CD4-positive, alpha-beta T cell treated with Interleukin-12 subunit alpha and Interleukin-12 subunit beta, for 1 hour (primary cell): ENCODE measurements at regions not wholly inside any gene's neighbourhood (a gene's known extent, or its start where the extent isn't known, plus 50 kb on each side); places are given as distances from the start of the nearest gene placed in this dataset.
A peak's percentile ranks its signal among the peaks of the same experiment; 100 is the strongest.

ENCODE experiments used
- DNase-seq: peaks from one replicate; pipeline ENCODE4 v3.0.0-alpha.2; 2020

DNA sequence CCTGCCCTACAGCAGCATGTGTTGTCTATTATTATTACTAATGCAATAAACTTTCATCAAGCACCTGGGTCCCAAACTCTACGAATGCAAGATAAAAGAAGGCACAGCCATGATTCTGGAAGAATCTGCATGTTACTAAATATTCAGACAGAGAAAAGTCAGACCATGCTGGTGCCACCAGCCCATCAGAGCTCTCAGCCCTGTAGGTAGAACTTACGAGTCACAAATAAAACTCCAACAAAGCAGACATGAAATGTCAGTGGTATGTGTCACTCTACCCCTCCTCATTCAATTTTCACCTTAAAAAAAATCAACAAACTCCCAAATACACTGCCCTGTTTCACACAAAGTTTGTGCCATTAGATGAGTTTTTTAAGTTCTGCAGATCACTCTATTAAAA is 62.4 kb upstream of the TIAM1 start:
- DNase-seq: no peak

DNA sequence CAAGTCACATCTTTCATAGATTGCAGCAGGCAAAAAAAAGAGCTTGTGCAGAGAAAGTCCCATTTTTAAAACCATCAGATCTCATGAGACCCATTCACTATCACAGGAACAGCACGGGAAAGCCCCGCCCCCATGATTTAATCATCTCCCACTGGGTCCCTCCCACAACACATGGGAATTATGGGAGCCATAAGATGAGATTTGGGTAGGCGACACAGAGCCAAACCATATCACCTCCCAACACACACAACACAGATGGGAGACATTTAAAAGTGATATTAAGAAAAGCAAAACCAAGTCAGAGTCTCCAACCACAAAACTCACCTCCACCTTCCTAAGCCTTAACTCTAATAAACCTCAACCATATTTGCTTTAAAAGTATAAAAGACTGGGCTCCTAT is 61.5 kb upstream of the TIAM1 start:
- DNase-seq: no peak

DNA sequence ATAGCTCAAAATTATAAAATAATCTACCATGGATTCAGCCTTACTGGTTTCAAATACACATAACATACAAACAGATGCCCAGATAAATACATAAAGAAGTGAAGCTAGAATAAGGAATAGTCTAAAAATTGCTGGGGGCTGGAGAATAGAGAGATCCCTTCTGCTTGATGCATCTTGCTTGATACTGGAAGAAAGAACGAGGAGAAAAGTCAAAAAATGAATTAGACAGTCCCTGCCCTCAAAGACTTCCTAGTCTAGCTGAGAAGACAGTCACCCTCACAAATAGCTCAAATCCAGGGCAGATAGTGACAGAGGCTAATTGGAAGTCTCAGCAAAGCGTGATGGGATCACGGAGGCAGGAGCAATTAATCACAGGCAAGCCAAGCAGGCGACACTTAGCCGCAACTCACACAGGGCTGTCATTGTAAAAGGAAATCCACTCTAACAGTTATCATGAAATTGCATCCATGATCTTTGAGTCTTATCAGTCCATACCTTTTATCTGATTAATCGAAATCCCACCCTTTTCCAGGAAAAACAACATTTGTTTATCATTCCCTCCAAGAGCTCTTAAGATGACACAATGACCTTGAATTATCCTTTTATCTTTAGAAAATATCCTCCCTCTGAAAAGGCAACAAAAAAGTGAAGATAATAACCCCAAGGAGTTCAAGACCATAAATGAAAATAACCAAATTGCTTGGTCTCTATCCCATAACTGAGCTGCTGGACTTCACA is 59.7 kb upstream of the TIAM1 start:
- DNase-seq: no peak

DNA sequence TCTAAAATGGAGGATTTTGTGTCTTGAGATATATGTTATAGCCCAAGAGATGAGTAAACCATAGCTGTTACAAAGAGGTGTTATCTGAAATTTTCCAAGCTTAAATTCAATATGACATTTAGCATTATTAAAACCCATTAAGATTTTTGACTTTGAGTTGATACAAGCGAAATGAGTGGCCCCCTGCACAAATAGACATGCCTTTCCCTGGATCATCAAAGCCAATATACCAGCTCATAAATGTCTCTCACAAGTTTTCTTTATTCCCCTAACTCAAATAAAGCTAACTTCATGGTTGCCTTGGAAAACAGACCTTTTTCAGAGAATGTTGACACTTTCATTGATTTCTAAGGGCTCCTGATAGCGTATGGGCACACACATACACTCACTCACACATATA is 55.5 kb upstream of the TIAM1 start:
- DNase-seq: no peak

DNA sequence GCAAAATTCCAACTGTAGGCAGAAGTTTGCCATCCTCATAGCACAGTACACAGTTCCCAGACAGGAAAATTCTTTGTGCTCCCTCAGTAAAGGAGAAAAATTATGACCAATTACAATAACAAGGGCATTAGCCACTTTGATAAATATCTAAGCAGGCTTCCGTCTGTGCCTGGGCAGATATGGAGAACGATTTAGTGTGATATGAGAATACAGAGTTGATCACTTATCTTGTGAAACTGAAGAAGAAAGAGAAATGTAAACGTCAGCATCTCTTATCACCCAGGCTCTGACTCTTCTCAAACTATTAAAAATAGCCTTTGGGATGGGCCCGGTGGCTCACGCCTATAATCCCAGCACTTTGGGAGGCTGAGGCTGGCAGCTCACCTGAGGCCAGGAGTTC is 54.5 kb upstream of the TIAM1 start:
- no peak for DNase-seq

DNA sequence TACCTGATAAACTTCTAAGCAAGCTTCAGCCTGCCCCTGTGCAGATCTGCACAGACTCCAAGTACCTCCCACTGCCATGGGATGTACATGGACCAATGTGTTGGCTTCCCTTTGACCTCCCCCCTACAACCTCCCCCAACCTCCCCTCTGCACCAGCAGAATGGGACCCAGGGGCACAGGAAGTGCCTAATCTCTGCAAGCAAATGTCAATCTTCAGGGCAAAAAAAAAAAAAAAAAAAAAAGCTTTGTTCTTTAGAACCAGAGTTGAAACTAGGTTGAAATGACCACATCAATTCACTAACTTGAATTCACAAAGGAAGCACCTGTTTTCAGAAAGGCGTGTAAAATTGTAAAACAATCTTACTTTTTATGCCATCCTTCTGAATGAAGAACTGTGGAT is 53.9 kb upstream of the TIAM1 start:
- peak; percentile 28 for DNase-seq

DNA sequence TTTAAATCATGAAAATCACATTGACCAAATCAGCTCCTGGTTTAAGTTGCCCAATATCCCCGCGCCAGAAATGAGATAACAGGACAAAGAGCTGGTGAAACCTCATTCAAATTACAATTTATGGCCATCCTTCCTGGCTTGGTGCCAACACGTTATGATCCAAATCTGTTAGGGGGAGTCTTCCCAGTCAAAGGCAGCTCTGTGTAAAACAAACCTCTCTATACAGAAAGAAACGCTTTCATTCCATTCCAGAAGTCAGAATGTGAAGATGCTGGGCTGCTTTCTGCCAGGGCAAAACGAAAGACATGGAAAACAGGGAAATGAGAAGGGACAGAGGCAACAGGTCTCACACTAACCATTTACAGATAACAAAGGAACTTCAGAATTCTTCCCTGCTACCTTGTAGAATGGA is 53.5 kb upstream of the TIAM1 start:
- DNase-seq: no peak

DNA sequence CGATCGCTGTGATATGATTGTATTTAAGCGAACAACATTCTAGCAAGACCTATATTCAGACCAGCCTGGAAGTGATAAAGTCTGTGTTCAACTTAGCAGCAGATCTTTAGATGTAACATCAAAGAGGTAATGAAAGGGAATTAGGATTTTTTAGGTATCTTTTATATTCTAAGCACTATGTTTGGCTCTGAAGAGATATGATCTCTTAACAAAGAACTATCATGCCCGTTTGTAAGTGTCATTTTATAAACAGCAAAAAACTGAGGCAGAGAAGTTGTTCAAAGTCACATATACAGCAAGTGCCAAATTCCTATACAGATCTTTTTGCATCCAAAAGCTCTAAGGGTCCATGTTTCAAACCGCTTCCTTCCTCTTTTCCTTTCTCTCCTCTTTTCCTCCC is 53.0 kb upstream of the TIAM1 start:
- no peak for DNase-seq

DNA sequence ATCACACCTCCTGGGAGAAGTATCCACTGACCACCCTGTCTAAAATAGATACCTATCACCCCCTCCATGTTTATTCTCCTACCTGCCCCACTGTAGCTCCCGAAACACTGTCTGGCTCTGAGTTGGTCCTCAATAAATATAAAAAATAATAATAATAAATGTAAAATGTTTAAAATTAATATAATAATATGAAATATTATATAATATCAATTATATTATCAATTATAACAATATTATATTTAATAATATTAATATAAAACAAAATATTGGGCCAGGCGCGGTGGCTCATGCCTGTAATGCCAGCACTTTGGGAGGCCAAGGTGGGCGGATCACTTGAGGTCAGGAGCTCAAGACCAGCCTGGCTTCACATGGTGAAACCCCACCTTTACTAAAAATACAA is 52.3 kb upstream of the TIAM1 start:
- DNase-seq: no peak

DNA sequence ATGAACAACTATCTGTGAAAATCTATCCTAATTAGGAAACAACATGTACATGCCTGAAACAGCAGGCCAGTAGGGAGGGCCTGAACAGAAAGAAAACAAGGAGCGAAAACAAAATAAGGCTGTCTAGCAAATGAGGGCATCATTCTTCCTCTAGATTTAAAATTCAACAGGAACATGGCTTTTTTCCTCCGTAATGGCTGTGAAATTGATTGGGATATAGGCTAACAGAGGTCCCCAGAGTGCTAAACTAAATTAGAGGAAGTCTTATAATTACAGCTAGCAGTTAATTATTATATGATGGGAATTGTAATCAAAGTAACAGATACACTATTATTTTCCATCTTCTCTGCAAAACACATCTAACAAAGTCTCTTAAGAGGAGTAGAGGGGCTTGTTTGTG is 51.7 kb upstream of the TIAM1 start:
- DNase-seq: no peak

DNA sequence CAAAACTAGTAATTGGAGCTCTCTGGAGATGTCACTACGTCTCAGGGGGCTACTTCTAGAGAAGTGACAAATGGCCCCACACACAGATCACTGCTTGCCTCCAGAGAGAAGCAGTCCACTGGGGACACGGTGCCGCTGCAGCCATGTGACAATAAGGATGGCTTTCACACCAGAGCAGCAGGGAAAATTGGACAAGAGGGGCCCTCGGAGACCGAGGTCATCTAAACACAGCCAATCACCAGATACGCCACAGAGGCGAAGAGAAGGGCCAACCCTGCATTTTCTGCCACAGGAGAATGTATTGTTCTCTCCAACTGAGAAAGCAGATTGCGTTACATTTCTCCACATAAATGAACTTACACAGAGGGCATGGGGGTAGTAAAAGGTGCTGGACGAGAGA is 51.2 kb upstream of the TIAM1 start:
- DNase-seq: no peak

DNA sequence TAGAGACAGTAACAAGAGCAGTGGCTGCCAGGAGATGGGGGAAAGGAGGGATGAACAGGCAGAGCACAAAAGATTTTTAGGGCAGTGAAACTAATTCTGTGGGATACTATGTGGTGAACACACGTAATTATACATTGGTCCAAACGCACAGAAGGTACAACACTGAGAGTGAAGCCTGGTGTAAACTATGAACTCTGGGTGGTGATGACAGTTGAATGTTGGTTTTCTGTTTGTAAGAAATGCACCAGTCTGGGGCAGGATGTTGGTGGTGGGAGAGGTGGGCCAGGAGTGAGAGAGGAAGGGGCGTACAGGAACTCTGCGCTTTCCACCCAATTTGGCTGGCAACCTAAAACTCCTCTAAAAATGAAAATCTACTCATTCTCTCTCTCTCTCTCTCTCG is 50.2 kb upstream of the TIAM1 start:
- DNase-seq: no peak
